Ovary (tissue), 7 donors: ENCODE measurements at regions not wholly inside any gene's neighbourhood (a gene's known extent, or its start where the extent isn't known, plus 50 kb on each side); places are given as distances from the start of the nearest gene placed in this dataset.

Experiments
- DNase-seq, 5 donors: peaks; one replicate each; pipeline ENCODE4 v3.0.0-alpha.2; 2019 to 2020
- H3K27ac ChIP-seq, 2 donors: fragments of 200-600 bp; one replicate each; pipeline versions ENCODE4 v1.5.1 to v1.8.0; 2019 to 2022
- H3K27me3 ChIP-seq: fragments of 200-600 bp; one replicate; pipeline ENCODE4 v1.8.0; 2022
- H3K36me3 ChIP-seq: fragments of 200-600 bp; sonication (generic); one replicate; pipeline ENCODE4 v1.5.1; 2019
- H3K4me1 ChIP-seq: one replicate; pipeline ENCODE4 v1.8.1; 2013; ENCODE audit warnings: mild to moderate bottlenecking, moderate library complexity; ENCODE audit not compliant: insufficient read depth
- H3K4me3 ChIP-seq: fragments of 200-600 bp; sonication (generic); one replicate; pipeline ENCODE4 v1.5.1; 2017
- H3K9me3 ChIP-seq, 2 donors: fragments of 200-600 bp in 1 of 2; sonication (generic) in 1 of 2; one replicate each; pipeline versions ENCODE4 v1.5.1 to v1.8.1; 2013 to 2019; ENCODE audit warnings: mild to moderate bottlenecking in 1 of 2, moderate library complexity in 1 of 2
- CTCF ChIP-seq, 3 donors: fragments of 450-650 bp in 2 of 3; fragments of 200-600 bp in 1 of 3; IDR thresholded peaks; one replicate each; pipeline versions ENCODE4 v1.5.1 to v1.8.0; 2016 to 2022; ENCODE audit warnings: antibody characterized with exemption in 3 of 3, mild to moderate bottlenecking in 1 of 3
- EP300 ChIP-seq: sonication (generic); formaldehyde crosslinking; IDR thresholded peaks from one replicate; pipeline ENCODE4 v1.6.1; 2017; ENCODE audit warnings: antibody characterized with exemption
- POLR2A ChIP-seq: fragments of 450-650 bp; IDR thresholded peaks from one replicate; pipeline ENCODE4 v1.6.1; 2017; ENCODE audit warnings: antibody characterized with exemption, mild to moderate bottlenecking, moderate library complexity
- WGBS, 3 donors: extraction: QIAGEN DNeasy Blood & Tissue Kit in 1 of 3; methylation state at CpG; one replicate each; pipeline versions ENCODE4 v1.1.5 to v1.1.7; 2013 to 2017; 5-methylcytosine and 5-hydroxymethylcytosine counted together
- intact Hi-C, 4 donors: fragments of 100-400 bp; cut with DNase I; formaldehyde crosslinking; loops; one replicate each; pipeline versions ENCODE4 v1.11.0 to v1.15.1; 2022 to 2023
- donor health status: DM: no; HTN: no; CAD: no; lungs with moderate emphysema.
- donor health status: DM: no; HTN: no; CAD: no.
- donor health status: Bipolar disorder and iron deficiency.
- donor health status: DM: no; HTN: no; CAD: no.
- donor health status: DM: yes; HTN: yes; CAD: no.

- no peaks in the 10 kb centered on the region for H3K27me3 ChIP-seq
- intact Hi-C loops: no loop called here
- TF ChIP-seq EP300 (no peak), CTCF (IDR thresholded peaks at IDR 0.05) (no peak), POLR2A (no peak)
- DNase-seq: no peak
- no peak overlapping the region for H3K4me3 ChIP-seq
- peaks cover 5% of the 10 kb centered on the region for H3K4me1 ChIP-seq
- H3K27ac ChIP-seq: no peak overlapping the region
- H3K36me3 ChIP-seq: no peaks in the 10 kb centered on the region
- no peaks in the 10 kb centered on the region for H3K9me3 ChIP-seq
- 79 to 89% (median 87%) methylated on average over 3 of the region's 3 CpGs for WGBS, 3 donors
These were observed 122.9 kb upstream of the CADM1 start for GRCh38 chr11:115627071-115627470.

GRCh38 chr11:115626414-115626813 is 122.2 kb upstream of the CADM1 start:
- DNase-seq: no peak
- Histone ChIP-seq H3K27me3 (no peaks in the 10 kb centered on the region), H3K36me3 (no peaks in the 10 kb centered on the region), H3K9me3 (no peaks in the 10 kb centered on the region), H3K27ac (no peak overlapping the region), H3K4me3 (no peak overlapping the region), H3K4me1 (peaks cover 5% of the 10 kb centered on the region)
- WGBS, 3 donors: 73 to 86% (median 76%) methylated on average over 2 of the region's 2 CpGs
- intact Hi-C loops: no loop called here
- TF ChIP-seq POLR2A: no peak
- TF ChIP-seq CTCF (IDR thresholded peaks at IDR 0.05): no peak
- TF ChIP-seq EP300: no peak

- intact Hi-C loops: no loop called here
- no peak for DNase-seq
- TF ChIP-seq POLR2A: no peak
- TF ChIP-seq EP300: no peak
- TF ChIP-seq CTCF (IDR thresholded peaks at IDR 0.05): no peak
- Histone ChIP-seq H3K4me1 (peaks cover 5% of the 10 kb centered on the region), H3K27ac (no peak overlapping the region), H3K36me3 (no peaks in the 10 kb centered on the region), H3K9me3 (no peaks in the 10 kb centered on the region), H3K27me3 (no peaks in the 10 kb centered on the region), H3K4me3 (no peak overlapping the region)
- 86 to 91% (median 90%) methylated on average over 5 of the region's 5 CpGs for WGBS, 3 donors
These were observed 121.3 kb upstream of the CADM1 start for GRCh38 chr11:115625502-115625901.

GRCh38 chr11:115624065-115624464 is 119.8 kb upstream of the CADM1 start:
- H3K36me3 ChIP-seq: no peaks in the 10 kb centered on the region
- TF ChIP-seq CTCF (IDR thresholded peaks at IDR 0.05) (no peak), EP300 (no peak), POLR2A (no peak)
- intact Hi-C loops: no loop called here
- H3K4me3 ChIP-seq: no peak overlapping the region
- WGBS, 3 donors: 93 to 95% (median 95%) methylated on average over 7 of the region's 7 CpGs
- no peak overlapping the region for H3K27ac ChIP-seq
- DNase-seq: no peak
- peaks cover 5% of the 10 kb centered on the region for H3K4me1 ChIP-seq
- no peaks in the 10 kb centered on the region for H3K27me3 ChIP-seq
- H3K9me3 ChIP-seq: no peaks in the 10 kb centered on the region

GRCh38 chr11:115623021-115623451 is 118.8 kb upstream of the CADM1 start:
- H3K27ac ChIP-seq: no peak overlapping the region

More at GRCh38 chr11:115623021-115623451, 118.8 kb upstream of the CADM1 start:
- Histone ChIP-seq H3K4me3 (no peak overlapping the region), H3K9me3 (no peaks in the 10 kb centered on the region), H3K36me3 (no peaks in the 10 kb centered on the region), H3K4me1 (peaks cover 5% of the 10 kb centered on the region), H3K27me3 (no peaks in the 10 kb centered on the region)
- TF ChIP-seq CTCF (IDR thresholded peaks at IDR 0.05) (no peak), POLR2A (no peak), EP300 (no peak)
- intact Hi-C loops: no loop called here
- 12 to 14% (median 14%) methylated on average over 8 to 9 of the region's 9 CpGs for WGBS, 3 donors
- peak; percentile 36 to 72 (median 59) for DNase-seq
